IMR-90 (cell line): ENCODE measurements at regions not wholly inside any gene's neighbourhood (a gene's known extent, or its start where the extent isn't known, plus 50 kb on each side); places are given as distances from the start of the nearest gene placed in this dataset.

Experiments used
- ATAC-seq: fragments of 200-7000 bp; cut with Tn5 transposase; 2 replicates; pipeline ENCODE4 v1.9.1; 2020; ENCODE audit warnings: low read depth, mild to moderate bottlenecking, moderate library complexity
- BruUV-seq: library from RNA; stranded (reverse); fragments of 400-500 nt; replicated peaks from 2 replicates; lab custom pipeline; 2021; lab: Mats Ljungman, UMichigan
- CTCF ChIA-PET: fragments of 300-600 bp; formaldehyde crosslinking; extraction: SDS; loops from one replicate; lab custom pipeline; 2021; ENCODE audit warnings: antibody characterized with exemption; lab: Yijun Ruan, JAX
- POLR2A ChIA-PET: fragments of 300-600 bp; sonication (Branson Sonifier 250); formaldehyde crosslinking; loops from one replicate; lab custom pipeline; 2022; ENCODE audit warnings: antibody characterized with exemption; ENCODE audit not compliant: unreplicated experiment; lab: Charles Lee
- DNase-seq: peaks from one replicate; pipeline ENCODE4 v3.0.0; 2013
- H2AFZ ChIP-seq: replicated peaks from 2 replicates; pipeline ENCODE3; 2013; ENCODE audit warnings: low read length, mild to moderate bottlenecking; ENCODE audit not compliant: poor library complexity
- H2AK5ac ChIP-seq: 2 replicates; pipeline ENCODE4 v1.6.1; 2013; ENCODE audit warnings: low read depth, low read length, inconsistent platforms
- H2AK9ac ChIP-seq: replicated peaks from 2 replicates; pipeline ENCODE3; 2013; ENCODE audit warnings: mild to moderate bottlenecking, low read depth, low read length, moderate library complexity; ENCODE audit not compliant: poor library complexity
- H2BK120ac ChIP-seq: 2 replicates; pipeline ENCODE4 v1.6.1; 2013; ENCODE audit warnings: low read depth, low read length, inconsistent platforms
- H2BK15ac ChIP-seq: 3 replicates; pipeline ENCODE4 v1.6.1; 2013; ENCODE audit warnings: low read depth, low read length, inconsistent platforms
- H2BK20ac ChIP-seq: 2 replicates; pipeline ENCODE4 v1.6.1; 2013; ENCODE audit warnings: low read depth, mild to moderate bottlenecking, inconsistent platforms, low read length, moderate library complexity
- H2BK5ac ChIP-seq: 2 replicates; pipeline ENCODE4 v1.6.1; 2013; ENCODE audit warnings: mild to moderate bottlenecking, low read depth, low read length, inconsistent platforms; ENCODE audit not compliant: poor library complexity, severe bottlenecking
- H3K14ac ChIP-seq: replicated peaks from 2 replicates; pipeline ENCODE4 v1.6.1; 2013; ENCODE audit warnings: low read depth, low read length, inconsistent platforms
- H3K18ac ChIP-seq: 2 replicates; pipeline ENCODE4 v1.6.1; 2013; ENCODE audit warnings: low read depth, low read length, control low read depth
- H3K23ac ChIP-seq: 2 replicates; pipeline ENCODE4 v1.6.1; 2013; ENCODE audit warnings: low read depth, low read length, inconsistent platforms
- H3K27ac ChIP-seq: 2 replicates; pipeline ENCODE4 v1.5.1; 2013; ENCODE audit warnings: mild to moderate bottlenecking, control low read depth, low read length; ENCODE audit not compliant: insufficient read depth
- H3K27me3 ChIP-seq: 2 replicates; pipeline ENCODE4 v1.6.1; 2013; ENCODE audit warnings: low read length; ENCODE audit not compliant: control insufficient read depth, insufficient read depth
- H3K36me3 ChIP-seq: 2 replicates; pipeline ENCODE4 v1.6.1; 2013; ENCODE audit warnings: low read length, mixed read lengths; ENCODE audit not compliant: control insufficient read depth, insufficient read depth
- H3K4ac ChIP-seq: 2 replicates; pipeline ENCODE4 v1.6.1; 2013; ENCODE audit warnings: low read depth, low read length, inconsistent platforms
- H3K4me1 ChIP-seq: 2 replicates; pipeline ENCODE4 v1.6.1; 2013; ENCODE audit warnings: low read length, mixed read lengths; ENCODE audit not compliant: control insufficient read depth, insufficient read depth
- H3K4me2 ChIP-seq: 2 replicates; pipeline ENCODE4 v1.6.1; 2013; ENCODE audit warnings: low read depth, mild to moderate bottlenecking, control low read depth, low read length, moderate library complexity
- H3K4me3 ChIP-seq: 2 replicates; pipeline ENCODE4 v1.5.1; 2013; ENCODE audit warnings: low read depth, mild to moderate bottlenecking, control low read depth, low read length, moderate library complexity; ENCODE audit not compliant: insufficient read depth
- H3K56ac ChIP-seq: 2 replicates; pipeline ENCODE4 v1.6.1; 2013; ENCODE audit warnings: low read length, inconsistent platforms; ENCODE audit not compliant: insufficient read depth; ENCODE audit errors: extremely low read depth
- H3K79me1 ChIP-seq, 2 experiments: 2 replicates each; pipeline ENCODE4 v1.6.1; 2013; ENCODE audit warnings: low read length in 2 of 2, inconsistent platforms in 1 of 2, low read depth in 1 of 2
- H3K9ac ChIP-seq: 2 replicates; pipeline ENCODE4 v1.6.1; 2013; ENCODE audit warnings: low read depth, low read length, control low read depth
- H3K9me1 ChIP-seq: 2 replicates; pipeline ENCODE4 v1.6.1; 2013; ENCODE audit warnings: low read length, inconsistent platforms; ENCODE audit not compliant: insufficient read depth
- H3K9me3 ChIP-seq: 2 replicates; pipeline ENCODE4 v1.6.1; 2013; ENCODE audit warnings: low read length; ENCODE audit not compliant: control insufficient read depth, insufficient read depth
- H4K20me1 ChIP-seq: 2 replicates; pipeline ENCODE4 v1.6.1; 2013; ENCODE audit warnings: low read length, inconsistent platforms; ENCODE audit not compliant: insufficient read depth
- H4K5ac ChIP-seq: 2 replicates; pipeline ENCODE4 v1.6.1; 2013; ENCODE audit warnings: mild to moderate bottlenecking, low read depth, low read length, control low read depth
- H4K8ac ChIP-seq, 2 experiments: 2 replicates each; pipeline ENCODE4 v1.6.1; 2013; ENCODE audit warnings: low read depth in 2 of 2, low read length in 2 of 2, control low read depth in 1 of 2, inconsistent platforms in 1 of 2
- H4K91ac ChIP-seq: 2 replicates; pipeline ENCODE4 v1.6.1; 2013; ENCODE audit warnings: low read depth, low read length, inconsistent platforms; ENCODE audit not compliant: insufficient read depth
- BHLHE40 ChIP-seq: fragments of 150-350 bp; IDR thresholded peaks from 2 replicates; pipeline ENCODE4 v1.6.1; 2016; ENCODE audit warnings: mild to moderate bottlenecking, low read depth, low read length
- CEBPB ChIP-seq: IDR thresholded peaks from 2 replicates; pipeline ENCODE4 v1.6.1; 2012; ENCODE audit warnings: low read depth, low read length, improper control_type of control experiment
- CTCF ChIP-seq: conservative IDR thresholded peaks from 2 replicates; pipeline ENCODE4 v1.5.1; 2012; ENCODE audit warnings: mild to moderate bottlenecking, low read depth, low read length, improper control_type of control experiment
- ELK1 ChIP-seq: fragments of 150-350 bp; IDR thresholded peaks from 2 replicates; pipeline ENCODE4 v1.6.1; 2016; ENCODE audit warnings: low read depth, mild to moderate bottlenecking, low read length, moderate library complexity, borderline replicate concordance
- FOS ChIP-seq: fragments of 150-350 bp; IDR thresholded peaks from 2 replicates; pipeline ENCODE4 v1.6.1; 2016; ENCODE audit warnings: low read depth, low read length
- MAFK ChIP-seq: IDR thresholded peaks from 2 replicates; pipeline ENCODE4 v1.6.1; 2012; ENCODE audit warnings: low read depth, low read length, improper control_type of control experiment
- MXI1 ChIP-seq: IDR thresholded peaks from 2 replicates; pipeline ENCODE4 v1.6.1; 2012; ENCODE audit warnings: low read depth, mild to moderate bottlenecking, low read length, moderate library complexity, borderline replicate concordance
- POLR2A ChIP-seq: IDR thresholded peaks from 2 replicates; pipeline ENCODE4 v1.6.1; 2012; ENCODE audit warnings: mild to moderate bottlenecking, low read depth, low read length
- RAD21 ChIP-seq: IDR thresholded peaks from 2 replicates; pipeline ENCODE4 v1.6.1; 2012; ENCODE audit warnings: low read length, improper control_type of control experiment
- RCOR1 ChIP-seq: IDR thresholded peaks from 2 replicates; pipeline ENCODE4 v1.6.1; 2012; ENCODE audit warnings: mild to moderate bottlenecking, low read length, improper control_type of control experiment; ENCODE audit not compliant: insufficient replicate concordance
- RFX5 ChIP-seq: IDR thresholded peaks from 2 replicates; pipeline ENCODE4 v1.8.0; 2012; ENCODE audit warnings: low read depth, mild to moderate bottlenecking, low read length, moderate library complexity
- SMC3 ChIP-seq: fragments of 150-350 bp; IDR thresholded peaks from 2 replicates; pipeline ENCODE4 v1.6.1; 2016; ENCODE audit warnings: low read depth, mild to moderate bottlenecking, antibody characterized with exemption, low read length, moderate library complexity
- WGBS, 2 experiments: methylation state at CpG; one replicate each; pipeline versions ENCODE4 v1.1.5 to v1.1.7; 2013; ENCODE audit warnings: missing lambda C conversion rate in 2 of 2; ENCODE audit not compliant: insufficient read length in 1 of 2; ENCODE audit errors: extremely low coverage in 2 of 2; 5-methylcytosine and 5-hydroxymethylcytosine counted together
- dilution Hi-C: fragments of 300-500 bp; cut with HindIII; formaldehyde crosslinking; loops from one replicate; pipeline ENCODE4 v1.14.3; 2018; ENCODE audit warnings: low sequenced_read_pairs; ENCODE audit not compliant: unreplicated experiment
- in situ Hi-C: fragments of 300-500 bp; cut with MboI; formaldehyde crosslinking; loops from 3 replicates; pipeline ENCODE4 v1.14.3; 2019; ENCODE audit warnings: low sequenced_read_pairs, inconsistent platforms, mixed read lengths
- intact Hi-C: fragments of 100-400 bp; cut with micrococcal nuclease; formaldehyde crosslinking; loops from 2 replicates; pipeline ENCODE4 v1.10.0; 2022

- no TSS peak for BruUV-seq
- no peaks in the 10 kb centered on the region for H3K9me3 ChIP-seq
- H3K4me3 ChIP-seq, result no peak overlapping the region
- ATAC-seq (no peak), DNase-seq (no peak)
- no CpG with 5 or more reads among the region's 3 CpGs for WGBS, 2 experiments
- H3K4me2 ChIP-seq, result no peak overlapping the region
- dilution Hi-C loops, result no loop called here
- H3K14ac ChIP-seq, result no peak overlapping the region
- H3K9ac ChIP-seq, result no peak overlapping the region
- peaks cover 9% of the 10 kb centered on the region for H3K4me1 ChIP-seq
- no peak overlapping the region for H2AK5ac ChIP-seq
- H3K56ac ChIP-seq, result no peak overlapping the region
- H3K27me3 ChIP-seq, result no peaks in the 10 kb centered on the region
- no peak overlapping the region for H4K91ac ChIP-seq
- ChIA-PET POLR2A (no interaction called here), CTCF (no interaction called here)
- H3K27ac ChIP-seq, result no peak overlapping the region
- in situ Hi-C loops, result no loop called here
- H3K79me1 ChIP-seq, result no peaks in the 10 kb centered on the region
- no peak overlapping the region for H2AFZ ChIP-seq
- H2BK20ac ChIP-seq, result no peak overlapping the region
- H2BK120ac ChIP-seq, result no peak overlapping the region
- TF ChIP-seq CEBPB, result no peak
- TF ChIP-seq MXI1, result no peak
- no peak for TF ChIP-seq FOS
- TF ChIP-seq ELK1, result no peak
- TF ChIP-seq RCOR1, result no peak
- TF ChIP-seq SMC3, result no peak
- TF ChIP-seq POLR2A, result no peak
- no peak for TF ChIP-seq RFX5
- no peak for TF ChIP-seq BHLHE40
- TF ChIP-seq RAD21, result no peak
- TF ChIP-seq CTCF, result no peak
- TF ChIP-seq MAFK, result no peak
- intact Hi-C loops, result no loop called here
- no peaks in the 10 kb centered on the region for H3K36me3 ChIP-seq
- no peak overlapping the region for H2BK5ac ChIP-seq
- no peak overlapping the region for H2BK15ac ChIP-seq
- H4K20me1 ChIP-seq, result no peaks in the 10 kb centered on the region
- no peak overlapping the region for H3K23ac ChIP-seq
- H4K8ac ChIP-seq, result no peak overlapping the region
- no peak overlapping the region for H3K4ac ChIP-seq
- no peak overlapping the region for H4K5ac ChIP-seq
- H3K18ac ChIP-seq, result no peak overlapping the region
- H3K9me1 ChIP-seq, result peaks cover 6% of the 10 kb centered on the region; the same call in 1 of the 2 replicates
- H2AK9ac ChIP-seq, result no peak overlapping the region
Measured at GRCh38 chr16:48955837-48956236, 325.8 kb downstream of the CBLN1 start.
